Naive thymus-derived CD4-positive, alpha-beta T cell (primary cell): ENCODE measurements at regions not wholly inside any gene's neighbourhood (a gene's known extent, or its start where the extent isn't known, plus 50 kb on each side); places are given as distances from the start of the nearest gene placed in this dataset.
A peak's percentile ranks its signal among the peaks of the same experiment; 100 is the strongest.
"Not testable (repeated sequence)": the region's sequence is repeated elsewhere in the genome, so short reads cannot be mapped to it uniquely, and the experiment has no call there.

Experiments
- ATAC-seq: fragments of 150-1000 bp; cut with Tn5 transposase; 2 replicates; pipeline ENCODE4 v1.10.0; 2021; ENCODE audit warnings: mild to moderate bottlenecking, moderate library complexity
- CTCF ChIA-PET: fragments of 350-600 bp; sonication (Branson Sonifier 250); formaldehyde crosslinking; loops from one replicate; lab custom pipeline; 2021; ENCODE audit warnings: antibody characterized with exemption; lab: Charles Lee
- POLR2A ChIA-PET: fragments of 350-600 bp; sonication (Branson Sonifier 250); formaldehyde crosslinking; loops from one replicate; lab custom pipeline; 2021; ENCODE audit warnings: antibody characterized with exemption, inconsistent platforms; lab: Charles Lee
- DNase-seq, 9 donors: peaks; one replicate each; pipeline versions ENCODE4 v3.0.0 to v3.0.0-alpha.2; 2020 to 2022; ENCODE audit warnings: mixed read lengths in 1 of 9
- H3K27ac ChIP-seq: one replicate; pipeline ENCODE4 v1.7.0; 2013; ENCODE audit warnings: mild to moderate bottlenecking, low read depth, low read length, moderate library complexity
- H3K27me3 ChIP-seq, 2 donors: one replicate each; pipeline ENCODE4 v1.7.0; 2013; ENCODE audit warnings: low read length in 2 of 2, mild to moderate bottlenecking in 2 of 2, moderate library complexity in 2 of 2; ENCODE audit not compliant: control insufficient read depth in 2 of 2, insufficient read depth in 2 of 2
- H3K36me3 ChIP-seq, 3 experiments: 1 replicate in 2 of 3; 2 replicates in 1 of 3; pipeline ENCODE4 v1.7.0; 2013; ENCODE audit warnings: low read length in 3 of 3, mild to moderate bottlenecking in 3 of 3, moderate library complexity in 1 of 3; ENCODE audit not compliant: insufficient read depth in 3 of 3, control insufficient read depth in 2 of 3
- H3K4me1 ChIP-seq, 2 donors: one replicate each; pipeline ENCODE4 v1.7.0; 2013; ENCODE audit warnings: low read length in 2 of 2, mild to moderate bottlenecking in 2 of 2, moderate library complexity in 1 of 2; ENCODE audit not compliant: control insufficient read depth in 2 of 2, insufficient read depth in 2 of 2
- H3K4me3 ChIP-seq: 2 replicates; pipeline ENCODE4 v1.7.0; 2013; ENCODE audit warnings: mild to moderate bottlenecking, low read length
- H3K9me3 ChIP-seq, 3 experiments: 1 replicate in 2 of 3; 2 replicates in 1 of 3; pipeline ENCODE4 v1.7.0; 2013; ENCODE audit warnings: low read length in 3 of 3; ENCODE audit not compliant: control insufficient read depth in 2 of 3
- H3K27ac Mint-ChIP-seq, 9 donors: one replicate each; pipeline ENCODE4 v1.8.0; 2020 to 2022; ENCODE audit warnings: mixed read lengths in 9 of 9, mild to moderate bottlenecking in 8 of 9, moderate library complexity in 5 of 9, inconsistent platforms in 2 of 9
- H3K27me3 Mint-ChIP-seq, 5 donors: one replicate each; pipeline ENCODE4 v1.8.0; 2021 to 2022; ENCODE audit warnings: mixed read lengths in 5 of 5, mild to moderate bottlenecking in 1 of 5
- H3K36me3 Mint-ChIP-seq, 5 donors: one replicate each; pipeline ENCODE4 v1.8.0; 2020 to 2022; ENCODE audit warnings: mixed read lengths in 5 of 5, mild to moderate bottlenecking in 3 of 5, inconsistent platforms in 1 of 5
- H3K4me1 Mint-ChIP-seq, 7 donors: one replicate each; pipeline ENCODE4 v1.8.0; 2020 to 2022; ENCODE audit warnings: mixed read lengths in 7 of 7, mild to moderate bottlenecking in 3 of 7, inconsistent platforms in 1 of 7
- H3K4me3 Mint-ChIP-seq, 10 donors: one replicate each; pipeline ENCODE4 v1.8.0; 2020 to 2022; ENCODE audit warnings: mild to moderate bottlenecking in 10 of 10, mixed read lengths in 10 of 10, moderate library complexity in 6 of 10, inconsistent platforms in 2 of 10
- H3K9me3 Mint-ChIP-seq, 11 donors: one replicate each; pipeline ENCODE4 v1.8.0; 2020 to 2022; ENCODE audit warnings: mixed read lengths in 11 of 11, mild to moderate bottlenecking in 4 of 11, inconsistent platforms in 1 of 11, moderate library complexity in 1 of 11
- intact Hi-C, 2 donors: fragments of 100-400 bp; cut with micrococcal nuclease; formaldehyde crosslinking; loops; one replicate each; pipeline ENCODE4 v1.15.1; 2023

DNA sequence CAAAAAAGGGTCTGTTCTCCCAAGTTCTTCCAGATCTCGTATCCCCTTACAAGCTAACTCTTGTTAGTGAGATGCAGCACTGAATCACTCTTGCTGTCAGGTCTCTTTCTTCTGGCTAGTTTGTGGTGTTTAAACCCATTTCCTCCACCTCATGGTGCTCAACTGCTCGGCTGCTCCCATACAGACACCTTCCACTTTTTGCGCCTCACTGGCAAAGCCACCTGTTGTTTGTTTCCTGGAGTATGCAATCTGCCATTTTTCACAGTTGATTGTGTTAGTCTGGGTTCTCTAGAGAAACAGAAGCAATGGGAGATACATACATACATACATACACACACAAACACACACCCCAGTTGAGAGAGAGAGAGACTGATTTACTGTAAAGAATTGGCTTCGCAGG is 124.4 kb upstream of the SP8 start:
- peaks cover 0 to 13% (median 0%) of the 10 kb centered on the region in 5 donors for H3K27me3 Mint-ChIP-seq
- intact Hi-C loops: no loop called here
- Histone ChIP-seq H3K9me3 (no peaks in the 10 kb centered on the region), H3K36me3 (no peaks in the 10 kb centered on the region), H3K27ac (no peak overlapping the region), H3K4me3 (no peak overlapping the region), H3K4me1 (no peaks in the 10 kb centered on the region), H3K27me3 (no peaks in the 10 kb centered on the region)
- H3K36me3 Mint-ChIP-seq: no peaks in the 10 kb centered on the region
- peaks cover 0 to 3% (median 0%) of the 10 kb centered on the region in 11 donors for H3K9me3 Mint-ChIP-seq
- no peak overlapping the region for H3K27ac Mint-ChIP-seq
- H3K4me1 Mint-ChIP-seq: no peaks in the 10 kb centered on the region
- H3K4me3 Mint-ChIP-seq: no peak overlapping the region
- CTCF ChIA-PET: no interaction called here
- no peak for ATAC-seq
- no peak for DNase-seq
- POLR2A ChIA-PET: no interaction called here

DNA sequence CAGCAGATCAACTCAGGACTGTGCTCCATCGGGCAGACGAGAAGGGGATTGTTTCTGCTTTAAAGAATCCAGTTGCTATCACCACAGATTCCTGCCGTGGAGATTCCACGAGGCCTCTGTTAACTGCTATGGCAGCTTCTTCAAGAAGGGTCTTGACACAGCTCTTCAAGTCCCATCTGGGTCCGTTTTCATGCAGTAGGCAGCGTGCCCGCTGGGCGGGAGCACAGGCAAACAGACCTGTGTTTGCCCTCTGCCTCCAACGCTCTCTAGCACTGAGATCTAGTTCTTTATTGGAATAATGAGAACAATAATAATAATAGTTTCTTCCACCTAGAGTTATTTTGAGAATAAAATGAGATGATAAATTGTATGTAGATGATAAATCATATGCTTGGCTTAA is 127.2 kb upstream of the SP8 start:
- no peaks in the 10 kb centered on the region for H3K27me3 ChIP-seq
- H3K4me3 ChIP-seq: no peak overlapping the region
- no peaks in the 10 kb centered on the region for H3K36me3 ChIP-seq
- intact Hi-C loops: no loop called here
- no peak for DNase-seq
- Mint-ChIP-seq H3K9me3 (peaks cover 0 to 3% (median 0%) of the 10 kb centered on the region in 11 donors), H3K4me3 (no peak overlapping the region), H3K27ac (no peak overlapping the region), H3K36me3 (no peaks in the 10 kb centered on the region), H3K27me3 (peaks cover 0 to 13% (median 0%) of the 10 kb centered on the region in 5 donors), H3K4me1 (no peaks in the 10 kb centered on the region)
- no peaks in the 10 kb centered on the region for H3K4me1 ChIP-seq
- CTCF ChIA-PET: no interaction called here
- H3K9me3 ChIP-seq: no peaks in the 10 kb centered on the region
- POLR2A ChIA-PET: no interaction called here
- no peak for ATAC-seq
- no peak overlapping the region for H3K27ac ChIP-seq

DNA sequence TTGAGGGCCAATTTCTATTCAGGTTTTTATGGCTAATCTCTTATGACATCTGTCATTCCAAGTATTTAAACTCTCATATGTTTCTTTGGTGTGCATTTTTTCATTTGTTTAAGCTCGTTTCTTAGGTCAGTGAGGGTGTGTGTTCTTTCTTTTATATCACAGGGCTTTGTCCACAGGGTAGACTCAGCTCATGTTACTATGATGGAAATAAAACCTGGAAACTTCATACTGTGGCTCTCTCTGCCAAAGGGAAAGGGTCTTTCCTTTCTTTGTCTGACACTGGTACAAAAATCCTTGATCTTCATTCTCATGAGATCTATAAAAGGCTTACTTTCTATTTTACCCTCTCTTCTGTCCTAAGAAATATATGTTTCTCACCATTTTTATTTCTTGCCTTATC is 129.6 kb upstream of the SP8 start:
- Histone ChIP-seq H3K27ac (no peak overlapping the region), H3K27me3 (no peaks in the 10 kb centered on the region), H3K4me1 (no peaks in the 10 kb centered on the region), H3K4me3 (no peak overlapping the region), H3K9me3 (no peaks in the 10 kb centered on the region), H3K36me3 (no peaks in the 10 kb centered on the region)
- Mint-ChIP-seq H3K9me3 (peaks cover 0 to 2% (median 0%) of the 10 kb centered on the region in 11 donors), H3K4me1 (no peaks in the 10 kb centered on the region), H3K27ac (no peak overlapping the region), H3K27me3 (peaks cover 0 to 9% (median 0%) of the 10 kb centered on the region in 5 donors), H3K36me3 (no peaks in the 10 kb centered on the region), H3K4me3 (no peak overlapping the region)
- DNase-seq (no peak), ATAC-seq (no peak)
- intact Hi-C loops: no loop called here
- CTCF ChIA-PET: no interaction called here
- POLR2A ChIA-PET: no interaction called here

DNA sequence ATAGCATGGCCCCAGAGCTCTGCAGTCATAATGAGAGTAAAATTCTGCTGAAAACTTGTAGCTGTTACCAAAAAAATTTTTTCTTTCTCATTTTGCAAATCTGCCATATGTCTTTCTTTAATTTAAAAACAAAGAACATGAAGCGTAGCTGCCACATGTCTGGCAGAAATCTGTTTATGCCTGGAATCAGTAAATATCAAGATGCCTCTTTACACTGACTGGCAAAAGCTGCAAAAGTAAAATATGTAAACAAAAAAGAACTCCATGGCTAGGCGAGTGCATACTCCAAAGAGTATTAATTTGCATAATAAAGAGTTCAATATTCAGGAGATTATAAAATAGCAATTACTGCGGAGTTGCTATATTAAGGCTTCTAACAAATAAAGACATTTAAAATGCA is 130.9 kb upstream of the SP8 start:
- Histone ChIP-seq H3K9me3 (no peaks in the 10 kb centered on the region), H3K36me3 (no peaks in the 10 kb centered on the region), H3K27me3 (no peaks in the 10 kb centered on the region), H3K4me1 (no peaks in the 10 kb centered on the region), H3K4me3 (no peak overlapping the region), H3K27ac (no peak overlapping the region)
- no peaks in the 10 kb centered on the region for H3K36me3 Mint-ChIP-seq
- no peak for ATAC-seq
- H3K4me1 Mint-ChIP-seq: no peaks in the 10 kb centered on the region
- H3K27ac Mint-ChIP-seq: no peak overlapping the region
- CTCF ChIA-PET: no interaction called here
- peaks cover 0 to 4% (median 0%) of the 10 kb centered on the region in 11 donors for H3K9me3 Mint-ChIP-seq
- no peak overlapping the region for H3K4me3 Mint-ChIP-seq
- no peak for DNase-seq
- H3K27me3 Mint-ChIP-seq: peaks cover 0 to 8% (median 0%) of the 10 kb centered on the region in 5 donors
- intact Hi-C loops: no loop called here
- POLR2A ChIA-PET: no interaction called here

DNA sequence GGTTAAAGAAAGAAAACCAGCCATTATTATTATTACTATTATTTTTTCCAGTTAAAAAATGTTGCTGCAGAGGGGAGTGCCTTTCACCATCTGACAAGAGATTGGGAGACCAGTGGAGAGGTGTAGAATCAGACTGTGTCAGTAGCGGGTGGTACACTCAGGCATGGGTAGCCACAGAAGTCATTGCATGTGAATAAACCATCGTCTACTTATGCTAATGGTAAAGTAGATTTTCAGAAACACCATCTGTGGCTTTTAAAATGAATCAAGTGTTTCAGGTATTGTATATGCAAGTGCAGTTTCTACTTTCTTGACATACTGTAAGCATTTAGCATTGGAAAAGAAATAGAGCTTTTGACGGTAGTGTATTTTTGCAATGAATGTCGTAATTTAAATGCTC is 131.5 kb upstream of the SP8 start:
- intact Hi-C loops: no loop called here
- H3K4me3 Mint-ChIP-seq: no peak overlapping the region
- Histone ChIP-seq H3K4me3 (no peak overlapping the region), H3K4me1 (no peaks in the 10 kb centered on the region), H3K27me3 (no peaks in the 10 kb centered on the region), H3K9me3 (no peaks in the 10 kb centered on the region), H3K27ac (no peak overlapping the region), H3K36me3 (no peaks in the 10 kb centered on the region)
- no peak overlapping the region for H3K27ac Mint-ChIP-seq
- no peak for DNase-seq
- ATAC-seq: no peak
- ChIA-PET POLR2A (no interaction called here), CTCF (no interaction called here)
- H3K27me3 Mint-ChIP-seq: peaks cover 0 to 8% (median 0%) of the 10 kb centered on the region in 5 donors
- no peaks in the 10 kb centered on the region for H3K4me1 Mint-ChIP-seq
- peaks cover 0 to 6% (median 0%) of the 10 kb centered on the region in 11 donors for H3K9me3 Mint-ChIP-seq
- H3K36me3 Mint-ChIP-seq: no peaks in the 10 kb centered on the region

DNA sequence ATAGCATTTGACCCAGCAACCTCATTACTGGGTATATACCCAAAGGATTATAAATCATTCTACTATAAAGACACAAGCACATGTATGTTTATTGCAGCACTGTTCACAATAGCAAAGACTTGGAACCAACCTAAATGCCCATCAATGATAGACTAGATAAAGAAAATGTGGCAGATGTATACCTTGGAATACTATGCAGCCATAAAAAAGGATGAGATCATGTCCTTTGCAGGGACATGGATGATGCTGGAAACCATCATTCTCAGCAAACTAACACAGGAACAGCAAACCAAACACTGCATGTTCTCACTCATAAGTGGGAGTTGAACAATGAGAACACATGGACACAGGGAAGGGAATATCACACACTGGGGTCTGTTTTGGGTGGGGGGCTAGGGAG is 140.5 kb upstream of the SP8 start:
- H3K4me3 Mint-ChIP-seq, H3K4me3 ChIP-seq, ATAC-seq, H3K27ac ChIP-seq, H3K36me3 ChIP-seq, CTCF ChIA-PET, H3K4me1 Mint-ChIP-seq, H3K4me1 ChIP-seq, H3K9me3 ChIP-seq, intact Hi-C loops, DNase-seq, H3K27me3 ChIP-seq, POLR2A ChIA-PET, H3K36me3 Mint-ChIP-seq: not testable (repeated sequence)
- peaks cover 0 to 18% (median 9%) of the 10 kb centered on the region in 11 donors for H3K9me3 Mint-ChIP-seq
- H3K27me3 Mint-ChIP-seq: peaks cover 0 to 10% (median 0%) of the 10 kb centered on the region in 5 donors
- peak overlapping the region in 1 of 9 donors; percentile 25 for H3K27ac Mint-ChIP-seq

DNA sequence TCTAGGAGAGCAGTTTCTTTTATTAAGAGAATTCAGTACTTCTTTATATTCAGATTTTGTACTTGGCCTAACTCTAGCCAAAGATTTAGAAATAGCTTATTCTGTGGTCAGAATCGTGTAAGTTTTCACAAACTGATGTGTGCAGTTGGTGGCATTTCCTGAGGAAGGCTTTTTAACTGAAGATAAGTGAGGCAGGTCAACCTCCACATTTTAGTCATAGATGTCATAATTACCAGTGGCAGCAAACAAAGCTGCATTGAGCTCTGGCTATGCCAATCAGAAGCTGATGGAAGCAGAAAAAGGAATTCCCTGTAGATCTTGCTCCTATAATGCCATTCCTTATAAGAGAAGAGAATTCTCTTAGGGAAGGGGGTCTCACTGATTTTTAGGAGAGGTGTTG is 141.3 kb upstream of the SP8 start:
- Mint-ChIP-seq H3K4me3 (no peak overlapping the region), H3K27ac (no peak overlapping the region), H3K4me1 (no peaks in the 10 kb centered on the region), H3K9me3 (peaks cover 0 to 14% (median 9%) of the 10 kb centered on the region in 11 donors), H3K27me3 (peaks cover 0 to 10% (median 0%) of the 10 kb centered on the region in 5 donors), H3K36me3 (no peaks in the 10 kb centered on the region)
- no peak overlapping the region for H3K27ac ChIP-seq
- CTCF ChIA-PET: no interaction called here
- no peaks in the 10 kb centered on the region for H3K4me1 ChIP-seq
- POLR2A ChIA-PET: no interaction called here
- no peak overlapping the region for H3K4me3 ChIP-seq
- intact Hi-C loops: no loop called here
- ATAC-seq: no peak
- H3K36me3 ChIP-seq: no peaks in the 10 kb centered on the region
- no peaks in the 10 kb centered on the region for H3K27me3 ChIP-seq
- no peak for DNase-seq
- no peaks in the 10 kb centered on the region for H3K9me3 ChIP-seq
